SK-N-MC (cell line): ENCODE measurements at regions not wholly inside any gene's neighbourhood (a gene's known extent, or its start where the extent isn't known, plus 50 kb on each side); places are given as distances from the start of the nearest gene placed in this dataset.

Experiments used
- EZH2 ChIP-seq: fragments of 200-600 bp; sonication (generic); IDR thresholded peaks from one replicate; pipeline ENCODE4 v1.6.1; 2017; ENCODE audit warnings: antibody characterized with exemption
- POLR2AphosphoS5 ChIP-seq: IDR thresholded peaks from 2 replicates; pipeline ENCODE4 v1.6.1; 2012; ENCODE audit warnings: mild to moderate bottlenecking, low read depth, low read length, borderline replicate concordance

DNA sequence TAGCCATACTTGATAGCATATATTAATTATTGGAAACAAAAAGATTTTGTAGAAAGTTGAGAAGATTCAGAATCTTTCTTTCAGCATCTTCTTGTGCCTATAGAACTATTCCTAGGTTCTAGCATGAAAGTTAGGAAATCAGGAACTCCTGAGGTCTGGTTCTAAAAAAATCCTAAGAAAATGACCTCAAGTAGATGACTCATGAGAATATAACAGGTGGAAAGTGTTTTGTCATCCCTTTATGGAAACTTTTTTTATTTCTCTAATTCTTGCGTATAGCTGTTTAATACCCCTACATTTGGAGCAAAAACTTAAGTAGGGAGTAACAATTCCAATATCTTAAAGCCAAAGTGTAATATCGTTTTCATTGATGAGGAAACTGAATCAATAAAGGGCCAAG, 574.1 kb downstream of the NR2F1-AS1 start:
- TF ChIP-seq POLR2AphosphoS5, result no peak
- TF ChIP-seq EZH2, result no peak
